ENCODE measurements at regions not wholly inside any gene's neighbourhood (a gene's known extent, or its start where the extent isn't known, plus 50 kb on each side); places are given as distances from the start of the nearest gene placed in this dataset.

DNA sequence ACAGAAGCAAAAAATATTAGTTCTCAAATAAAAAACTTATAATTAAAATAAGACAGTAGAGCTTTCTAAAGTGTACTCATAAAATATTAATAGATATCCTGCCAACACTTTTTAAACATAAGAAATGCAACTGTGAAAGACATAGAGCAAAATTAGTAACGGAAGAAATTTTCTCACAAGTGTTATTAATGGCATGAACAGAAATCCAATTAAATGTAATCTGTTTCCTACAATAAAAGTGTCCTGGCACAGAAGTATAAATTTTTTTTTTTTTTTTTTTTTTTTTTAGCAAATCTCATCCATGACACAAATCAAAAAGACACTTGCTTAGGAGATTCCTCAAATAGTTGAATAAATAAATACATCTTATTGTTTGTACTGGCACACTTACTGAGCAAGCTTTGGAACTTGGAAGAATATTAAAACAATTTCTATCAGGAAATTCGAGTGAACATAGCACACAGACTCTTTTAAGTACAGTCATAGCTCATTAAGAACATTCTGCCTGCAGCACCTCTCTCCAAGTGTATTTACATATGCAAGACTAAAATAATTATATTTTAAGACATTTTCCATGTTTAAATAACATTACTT, 227.2 kb upstream of the ROBO2 start:
- Histone ChIP-seq H3K27ac (no peak overlapping the region), H3K36me3 (replicated peaks) (no peaks in the 10 kb centered on the region), H3K4me3 (ENCODE audit: low read depth, low read length) (no peak overlapping the region), H3K27me3 (replicated peaks) (no peaks in the 10 kb centered on the region)
- no peak for DNase-seq
- TF ChIP-seq, protein P1, sequence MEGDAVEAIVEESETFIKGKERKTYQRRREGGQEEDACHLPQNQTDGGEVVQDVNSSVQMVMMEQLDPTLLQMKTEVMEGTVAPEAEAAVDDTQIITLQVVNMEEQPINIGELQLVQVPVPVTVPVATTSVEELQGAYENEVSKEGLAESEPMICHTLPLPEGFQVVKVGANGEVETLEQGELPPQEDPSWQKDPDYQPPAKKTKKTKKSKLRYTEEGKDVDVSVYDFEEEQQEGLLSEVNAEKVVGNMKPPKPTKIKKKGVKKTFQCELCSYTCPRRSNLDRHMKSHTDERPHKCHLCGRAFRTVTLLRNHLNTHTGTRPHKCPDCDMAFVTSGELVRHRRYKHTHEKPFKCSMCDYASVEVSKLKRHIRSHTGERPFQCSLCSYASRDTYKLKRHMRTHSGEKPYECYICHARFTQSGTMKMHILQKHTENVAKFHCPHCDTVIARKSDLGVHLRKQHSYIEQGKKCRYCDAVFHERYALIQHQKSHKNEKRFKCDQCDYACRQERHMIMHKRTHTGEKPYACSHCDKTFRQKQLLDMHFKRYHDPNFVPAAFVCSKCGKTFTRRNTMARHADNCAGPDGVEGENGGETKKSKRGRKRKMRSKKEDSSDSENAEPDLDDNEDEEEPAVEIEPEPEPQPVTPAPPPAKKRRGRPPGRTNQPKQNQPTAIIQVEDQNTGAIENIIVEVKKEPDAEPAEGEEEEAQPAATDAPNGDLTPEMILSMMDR (IDR thresholded peaks at IDR 0.05; ENCODE audit: low read depth, low read length, missing control alignments) = no peak
- in situ Hi-C loops (cut with HindIII; ENCODE audit: low pct_ligation_motif_present, low sequenced_read_pairs) = no loop called here

DNA sequence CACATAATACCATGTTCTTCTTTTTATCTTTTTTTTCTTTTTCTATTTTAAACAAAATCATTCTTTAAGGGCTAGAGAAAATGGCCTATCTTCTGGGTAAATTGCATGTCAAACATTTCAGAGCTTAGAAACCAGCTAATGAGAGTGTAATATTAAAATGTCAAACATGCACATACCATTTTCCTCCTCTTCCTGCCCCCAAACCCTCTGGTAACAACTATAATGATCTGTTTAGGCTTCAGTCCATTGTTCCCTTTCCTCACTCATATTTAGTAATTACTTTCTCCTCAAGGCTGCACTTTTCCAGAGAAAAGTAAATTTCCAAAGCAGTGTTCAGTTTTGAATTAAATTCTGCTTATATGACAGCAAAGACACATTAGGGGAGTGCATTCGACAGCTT, 224.3 kb upstream of the ROBO2 start:
- Histone ChIP-seq H3K4me3 (ENCODE audit: low read depth, low read length) (no peak overlapping the region), H3K36me3 (replicated peaks) (no peaks in the 10 kb centered on the region), H3K27me3 (replicated peaks) (no peaks in the 10 kb centered on the region), H3K27ac (no peak overlapping the region)
- TF ChIP-seq, protein P1 (IDR thresholded peaks at IDR 0.05; ENCODE audit: low read depth, low read length, missing control alignments) = no peak
- no peak for DNase-seq
- in situ Hi-C loops (cut with HindIII; ENCODE audit: low pct_ligation_motif_present, low sequenced_read_pairs) = no loop called here

- H3K4me3 ChIP-seq (ENCODE audit: low read depth, low read length) = no peak overlapping the region
- in situ Hi-C loops (cut with HindIII; ENCODE audit: low pct_ligation_motif_present, low sequenced_read_pairs) = no loop called here
- H3K36me3 ChIP-seq (replicated peaks) = no peaks in the 10 kb centered on the region
- TF ChIP-seq, protein P1 (IDR thresholded peaks at IDR 0.05; ENCODE audit: low read depth, low read length, missing control alignments) = no peak
- no peak overlapping the region for H3K27ac ChIP-seq
- DNase-seq = no peak
- H3K27me3 ChIP-seq (replicated peaks) = no peaks in the 10 kb centered on the region
These were observed 219.4 kb upstream of the ROBO2 start for GRCh38 chr3:76820481-76820880.

DNA sequence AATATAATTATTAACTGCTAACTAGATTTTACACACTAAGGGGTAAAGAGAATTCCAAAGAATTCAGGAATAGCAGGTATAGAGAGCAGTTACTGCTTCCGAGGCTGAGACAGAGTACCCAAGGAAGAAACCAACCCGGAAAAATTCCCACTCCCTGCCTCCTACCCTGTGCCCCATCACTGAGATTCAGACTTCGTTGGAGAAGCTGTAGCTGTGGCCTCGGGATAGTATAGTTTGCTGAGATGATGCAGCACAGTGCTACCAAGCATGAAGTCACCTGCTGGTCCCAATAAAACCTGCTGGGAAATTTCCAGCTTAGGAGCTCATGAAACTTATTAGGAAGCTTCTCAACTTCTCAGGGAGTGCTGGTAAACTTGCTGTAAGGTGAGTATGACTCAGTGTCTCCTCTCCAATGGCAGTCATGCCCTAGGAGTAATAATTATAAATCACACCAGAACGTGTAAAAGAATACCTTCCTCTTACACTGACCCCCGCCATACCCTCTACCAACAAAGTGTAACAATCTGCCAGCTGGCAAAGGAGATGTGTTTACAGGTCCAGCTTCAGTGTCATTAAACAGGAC, 215.2 kb upstream of the ROBO2 start:
- Histone ChIP-seq H3K27ac (no peak overlapping the region), H3K27me3 (replicated peaks) (no peaks in the 10 kb centered on the region), H3K36me3 (replicated peaks) (no peaks in the 10 kb centered on the region), H3K4me3 (ENCODE audit: low read depth, low read length) (no peak overlapping the region)
- TF ChIP-seq, protein P1 (IDR thresholded peaks at IDR 0.05; ENCODE audit: low read depth, low read length, missing control alignments) = no peak
- in situ Hi-C loops (cut with HindIII; ENCODE audit: low pct_ligation_motif_present, low sequenced_read_pairs) = no loop called here
- no peak for DNase-seq

- in situ Hi-C loops (cut with HindIII; ENCODE audit: low pct_ligation_motif_present, low sequenced_read_pairs) = no loop called here
- DNase-seq = no peak
- TF ChIP-seq, protein P1 (IDR thresholded peaks at IDR 0.05; ENCODE audit: low read depth, low read length, missing control alignments) = no peak
- H3K27me3 ChIP-seq (replicated peaks) = no peaks in the 10 kb centered on the region
- no peak overlapping the region for H3K27ac ChIP-seq
- H3K36me3 ChIP-seq (replicated peaks) = no peaks in the 10 kb centered on the region
- no peak overlapping the region for H3K4me3 ChIP-seq (ENCODE audit: low read depth, low read length)
These were observed 213.0 kb upstream of the ROBO2 start for GRCh38 chr3:76826861-76827260.

Measured in brain microvascular endothelial cell (primary cell).